Frontal cortex (tissue), 3 donors: ENCODE measurements at regions not wholly inside any gene's neighbourhood (a gene's known extent, or its start where the extent isn't known, plus 50 kb on each side); places are given as distances from the start of the nearest gene placed in this dataset.

Experiments used
- DNase-seq, 2 donors: peaks; one replicate each; pipeline ENCODE4 v3.0.0; 2012; ENCODE audit warnings: low spot score in 2 of 2
- FAIRE-seq: peaks from 2 replicates; lab custom pipeline; 2012; peaks lifted over from hg19 to GRCh38; lab: Jason Lieb, UNC
- donor health status: control.
- donor health status: control.
- donor health status: control.

- FAIRE-seq (no peak), DNase-seq (no peak)
Measured at GRCh38 chr6:1203546-1203945, 108.4 kb upstream of the FOXQ1 start.

DNA sequence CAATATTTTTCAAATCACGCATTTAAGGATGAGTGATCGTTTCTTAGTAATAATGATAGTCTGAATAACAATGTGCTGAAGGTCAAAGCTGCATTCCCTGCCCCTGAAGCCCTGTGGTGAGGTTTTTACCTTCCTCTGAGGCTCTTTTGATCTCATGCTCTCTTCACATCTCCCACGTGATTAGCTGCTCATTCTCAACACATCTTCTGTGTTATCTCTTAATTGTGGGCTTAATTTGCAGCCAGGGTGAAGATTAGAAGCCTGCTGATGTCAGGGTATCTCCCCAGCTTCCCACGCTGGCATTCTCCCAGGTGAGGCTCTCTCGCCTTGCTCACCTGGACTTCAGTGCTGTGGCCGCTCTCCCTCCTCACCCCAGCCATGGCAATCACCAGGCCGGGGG is 109.7 kb upstream of the FOXQ1 start:
- FAIRE-seq (no peak), DNase-seq (no peak)

- no peak for DNase-seq
- no peak for FAIRE-seq
Measured at GRCh38 chr6:1201547-1202200, 110.2 kb upstream of the FOXQ1 start.

DNA sequence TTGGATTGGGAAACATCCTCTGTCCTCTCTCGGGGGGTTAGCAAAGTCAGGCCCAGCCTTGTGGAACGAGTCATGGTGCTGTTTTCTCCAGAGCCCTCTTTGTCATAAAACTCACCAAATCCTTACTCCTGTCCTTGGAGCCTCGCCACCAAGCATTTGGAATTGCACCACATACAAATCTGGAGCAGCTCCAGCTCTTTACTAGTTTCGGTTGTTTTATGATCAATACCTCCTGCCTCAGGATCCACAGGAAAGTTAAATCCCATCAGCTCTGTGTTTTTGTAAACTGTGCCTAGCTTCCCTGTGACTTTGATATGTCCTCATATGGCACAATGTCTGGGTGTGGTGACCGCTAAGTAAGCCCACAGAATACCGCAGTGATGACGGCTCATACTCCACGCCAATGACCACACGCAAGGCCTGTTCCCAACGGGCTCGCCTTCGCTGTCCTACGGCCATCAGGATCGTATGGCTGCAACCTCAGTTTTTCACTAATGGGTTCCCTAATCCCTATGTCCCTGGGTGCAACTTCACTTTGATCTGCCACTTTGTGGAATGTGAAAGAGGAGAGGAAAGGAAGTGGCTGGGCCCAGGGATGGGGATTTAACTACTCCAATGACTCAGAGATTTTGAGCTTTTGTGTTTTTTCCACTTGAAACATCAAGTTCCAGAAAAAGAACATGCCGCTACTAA is 111.3 kb upstream of the FOXQ1 start:
- DNase-seq (no peak), FAIRE-seq (no peak)

DNA sequence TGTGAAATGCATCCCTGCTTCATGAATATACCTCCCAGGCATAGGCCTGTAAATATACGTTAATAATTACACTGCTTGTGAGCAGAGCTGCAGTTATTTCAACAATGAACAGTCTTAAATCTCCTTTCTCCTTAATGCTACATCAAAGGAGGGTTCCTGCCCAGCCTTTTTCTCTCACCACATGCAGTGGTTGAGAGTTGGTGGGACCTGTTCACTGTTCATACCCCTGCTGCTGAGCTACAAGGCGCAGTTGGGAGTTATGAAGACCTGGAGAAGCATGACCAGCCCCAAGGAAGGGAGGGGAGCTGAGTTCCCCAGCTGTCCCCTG is 111.9 kb upstream of the FOXQ1 start:
- DNase-seq = no peak
- no peak for FAIRE-seq

- DNase-seq = no peak
- no peak for FAIRE-seq
Measured at GRCh38 chr6:1197309-1197708, 114.6 kb upstream of the FOXQ1 start.

- no peak for FAIRE-seq
- no peak for DNase-seq
Measured at GRCh38 chr6:1191141-1191630, 120.7 kb upstream of the FOXQ1 start.

- DNase-seq (no peak), FAIRE-seq (no peak)
Measured at GRCh38 chr6:1190366-1190765, 121.5 kb upstream of the FOXQ1 start.

DNA sequence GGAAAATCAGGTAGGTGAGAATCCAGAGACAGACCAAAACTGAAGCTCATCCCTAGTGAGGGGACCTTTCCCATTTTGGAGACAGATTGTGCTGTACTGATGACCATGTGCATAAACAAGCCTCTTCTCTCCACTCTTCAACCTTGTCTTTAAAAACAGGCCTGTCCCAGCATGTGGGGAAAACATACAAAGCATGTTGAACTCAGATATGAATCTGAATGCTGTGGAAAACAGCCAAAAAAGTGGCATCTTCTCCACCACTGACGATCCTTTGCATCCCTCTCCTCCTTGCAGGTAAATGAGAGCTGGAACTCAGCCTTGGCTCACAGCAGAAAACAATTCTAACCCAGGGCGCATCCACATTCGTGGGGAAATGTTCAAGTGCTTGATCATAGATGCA is 123.7 kb upstream of the FOXQ1 start:
- no peak for DNase-seq
- no peak for FAIRE-seq

DNA sequence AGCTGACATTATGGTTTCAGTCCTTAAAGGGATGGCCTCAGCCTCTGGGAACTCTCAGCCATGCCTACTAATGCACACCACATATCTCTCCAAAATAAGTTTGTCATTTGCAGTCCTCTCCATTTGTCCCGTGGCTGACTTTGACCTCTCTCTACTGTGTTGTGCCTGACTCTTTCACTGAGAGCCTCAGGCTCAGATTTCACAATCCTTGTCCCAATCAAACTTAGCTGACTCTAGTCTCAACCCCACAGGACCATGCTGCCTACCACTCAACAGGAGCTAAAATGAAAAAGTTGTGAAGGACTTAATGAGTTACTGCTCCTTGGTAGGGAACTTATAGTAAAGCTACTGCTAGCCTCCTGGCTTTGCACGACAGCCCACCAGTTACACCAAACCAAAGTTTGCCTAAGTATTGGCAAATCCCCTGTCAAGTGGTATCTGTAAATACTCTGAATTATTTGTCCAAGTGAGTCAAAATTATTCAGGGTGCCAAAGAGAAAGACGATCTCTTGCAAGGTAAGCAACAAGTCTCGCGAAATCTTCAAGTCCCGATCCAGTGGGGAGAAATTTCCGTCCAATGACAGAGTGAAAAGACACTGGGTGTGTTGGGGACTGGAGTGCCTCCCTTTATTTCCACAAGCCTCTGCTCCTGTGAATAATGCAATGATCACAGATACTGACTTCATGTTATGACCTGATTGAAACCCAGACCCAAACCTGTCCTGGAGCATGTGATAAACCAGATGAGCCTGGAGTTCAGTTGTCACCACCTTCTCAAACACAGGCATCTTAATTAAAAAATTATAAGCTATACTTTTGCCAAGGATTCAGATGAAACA is 124.4 kb upstream of the FOXQ1 start:
- FAIRE-seq (no peak), DNase-seq (no peak)

DNA sequence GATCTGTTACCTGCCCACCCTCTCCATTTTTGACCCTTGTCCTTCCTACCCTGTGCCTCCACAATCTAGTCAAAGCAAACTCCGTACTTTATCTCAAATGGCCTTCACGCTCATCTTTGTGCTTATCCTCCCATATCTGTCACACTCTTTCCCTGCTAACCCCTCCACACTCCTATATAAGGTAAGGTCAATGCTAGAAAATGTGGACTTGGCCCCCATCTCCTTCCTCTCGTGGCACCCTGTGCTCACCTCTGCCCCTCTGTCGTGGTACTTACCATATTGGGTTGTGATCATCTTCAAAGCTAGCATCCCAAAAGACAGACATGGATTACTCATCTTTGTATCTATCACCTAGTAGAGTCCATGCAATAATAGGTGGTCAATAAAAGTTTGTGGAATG is 127.6 kb upstream of the FOXQ1 start:
- no peak for DNase-seq
- no peak for FAIRE-seq

GRCh38 chr6:1182722-1183521 is 129.0 kb upstream of the FOXQ1 start:
- no peak for DNase-seq
- FAIRE-seq = no peak

DNA sequence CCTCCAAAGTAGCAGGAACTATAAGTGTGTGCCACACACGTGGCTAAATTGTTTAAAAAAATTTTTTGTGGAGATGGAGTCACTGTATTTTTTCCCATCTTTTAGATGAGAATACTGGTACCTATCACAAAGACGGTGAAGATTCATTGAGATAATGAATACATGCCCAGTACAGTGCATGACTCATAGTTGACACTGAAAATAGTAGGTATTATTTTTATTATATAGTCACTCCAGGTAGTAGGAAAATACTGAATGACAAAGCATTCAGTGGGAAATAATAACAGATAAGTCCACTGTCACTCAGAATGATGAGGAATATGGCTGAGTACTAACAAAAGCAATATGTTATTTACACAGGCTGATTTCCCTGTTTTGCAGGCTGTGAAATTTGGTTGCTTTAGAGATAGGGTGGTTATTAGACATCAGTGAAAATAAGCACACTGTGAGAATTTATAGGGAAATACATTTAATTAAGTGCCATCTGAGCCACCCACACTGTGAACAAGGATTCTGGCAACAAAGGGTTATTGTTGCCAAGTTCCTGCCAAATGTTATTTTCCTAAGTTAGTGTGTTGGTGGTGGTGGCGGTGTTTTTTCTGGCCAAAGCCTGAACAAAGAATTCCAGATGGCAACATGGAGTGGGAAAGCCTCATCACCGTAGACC is 129.8 kb upstream of the FOXQ1 start:
- no peak for FAIRE-seq
- no peak for DNase-seq

- no peak for DNase-seq
- no peak for FAIRE-seq
Measured at GRCh38 chr6:1179571-1180459, 132.1 kb upstream of the FOXQ1 start.

GRCh38 chr6:1178590-1178989 is 133.3 kb upstream of the FOXQ1 start:
- DNase-seq = no peak
- no peak for FAIRE-seq

DNA sequence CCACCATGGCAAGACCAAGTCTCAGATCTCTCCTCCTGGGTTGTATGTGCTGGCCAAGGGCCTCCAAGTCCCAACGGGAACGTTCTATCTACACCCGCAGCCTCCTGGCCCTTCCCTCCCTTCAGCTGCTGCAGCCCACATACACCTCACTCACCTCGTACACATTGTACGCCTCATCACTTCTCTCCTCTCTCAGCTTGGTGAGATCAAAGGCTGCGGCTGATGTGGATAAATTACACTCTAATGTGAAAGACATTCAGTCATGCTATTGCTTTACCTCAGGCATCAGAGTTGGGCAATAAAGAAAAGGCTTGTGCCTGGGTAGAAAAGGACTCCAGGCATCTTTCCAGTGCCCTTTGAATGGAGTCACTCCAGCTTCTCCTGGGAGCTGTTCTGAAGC is 135.3 kb upstream of the FOXQ1 start:
- FAIRE-seq (no peak), DNase-seq (no peak)

DNA sequence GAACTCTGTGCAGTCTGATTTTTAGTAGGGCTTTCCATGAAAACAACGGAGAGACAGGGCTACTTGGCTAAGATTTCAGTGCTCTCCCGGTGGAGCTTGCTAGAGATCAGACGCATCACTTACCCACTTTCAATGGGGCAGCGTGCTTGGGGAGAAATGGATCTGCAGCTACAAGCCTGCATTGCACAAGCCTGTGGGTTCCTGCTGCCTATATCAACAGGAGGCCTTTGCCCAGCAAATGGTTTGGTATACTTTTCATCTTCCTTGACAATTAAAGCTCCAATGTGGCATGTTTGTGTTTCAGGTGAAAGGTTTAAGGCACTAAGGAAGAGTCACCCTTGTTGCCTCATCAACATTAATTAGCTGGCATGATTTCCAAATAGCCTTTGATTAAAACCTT is 136.0 kb upstream of the FOXQ1 start:
- no peak for DNase-seq
- FAIRE-seq = no peak

DNA sequence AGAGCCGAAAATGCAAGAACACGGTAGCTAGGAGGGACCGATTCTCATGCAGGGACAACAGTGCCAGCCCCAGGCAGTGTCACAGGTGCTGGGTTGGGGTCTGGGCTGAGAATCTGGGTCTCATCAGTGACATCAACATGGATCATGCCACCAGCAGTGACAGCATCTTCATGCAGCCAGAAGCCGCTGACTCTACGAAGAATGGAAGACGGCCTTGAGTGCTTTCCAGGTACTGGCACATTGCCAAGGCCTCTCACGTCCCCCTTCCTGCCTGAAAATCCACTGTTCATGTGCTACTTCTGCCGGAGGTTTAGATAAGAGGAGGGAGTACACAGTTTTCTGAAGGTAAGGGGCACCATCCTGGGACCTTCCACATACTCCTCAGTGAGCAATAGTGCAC is 141.1 kb upstream of the FOXQ1 start:
- FAIRE-seq (no peak), DNase-seq (no peak)

DNA sequence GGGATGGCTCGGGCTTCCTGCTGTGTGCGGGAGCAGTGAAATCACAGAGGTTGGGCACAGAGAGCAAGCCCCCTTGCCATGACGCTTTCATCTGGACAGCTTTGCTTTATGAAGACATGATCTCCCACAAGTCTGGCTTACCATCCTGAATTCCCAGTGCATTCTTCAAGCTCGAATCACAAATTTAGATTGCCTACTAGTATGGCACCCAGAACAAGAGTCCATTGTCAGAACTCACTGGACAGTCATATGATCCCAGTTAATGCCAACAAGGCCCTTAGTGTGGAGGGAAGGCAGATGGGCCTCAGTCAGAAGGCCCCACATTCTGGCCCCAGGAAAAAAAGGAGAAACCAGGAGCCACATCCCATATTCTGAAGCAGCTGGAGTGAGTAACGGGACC is 147.3 kb upstream of the FOXQ1 start:
- DNase-seq (no peak), FAIRE-seq (no peak)
